ENCODE measurements at regions not wholly inside any gene's neighbourhood (a gene's known extent, or its start where the extent isn't known, plus 50 kb on each side); places are given as distances from the start of the nearest gene placed in this dataset.

DNA sequence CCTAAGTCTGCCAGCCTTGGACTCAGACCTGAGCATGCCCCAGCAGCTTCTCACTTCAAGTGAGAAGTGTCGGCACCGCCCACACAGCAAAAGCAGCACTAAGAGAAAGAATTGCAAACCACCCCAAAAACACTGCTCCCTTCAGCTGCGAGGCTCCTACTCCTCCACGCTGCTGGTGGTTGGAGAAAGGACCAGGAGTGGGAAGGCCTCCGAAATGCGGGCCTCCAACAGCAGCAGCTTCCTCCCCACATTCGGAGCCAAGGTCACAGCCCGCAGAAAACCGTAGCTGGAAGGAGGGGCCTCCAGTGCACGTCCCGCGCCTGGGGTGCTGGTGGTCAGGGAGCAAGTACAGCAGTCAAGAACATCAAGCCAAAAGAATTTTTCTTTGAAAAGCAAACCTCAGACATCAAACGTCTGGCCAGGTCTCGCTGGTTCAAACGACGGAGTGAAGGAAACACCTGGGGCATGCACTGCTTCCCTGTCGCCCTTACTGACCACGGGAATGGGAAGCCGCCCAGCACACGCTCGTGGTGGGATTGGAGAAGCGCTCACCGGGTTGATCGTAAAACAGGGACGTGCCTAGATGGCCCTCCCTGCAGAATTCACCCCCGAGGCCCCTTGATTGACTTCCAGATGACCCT lies 185.6 kb upstream of the CST7 start:
- H3K27me3 Mint-ChIP-seq: peaks cover 2% of the 10 kb centered on the region
- no peaks in the 10 kb centered on the region for H3K36me3 Mint-ChIP-seq
- no peak overlapping the region for H3K4me3 Mint-ChIP-seq
- no peak overlapping the region for H3K27ac Mint-ChIP-seq
- no peaks in the 10 kb centered on the region for H3K4me1 Mint-ChIP-seq (ENCODE audit: low read depth)
- H3K9me3 Mint-ChIP-seq (ENCODE audit: low read depth): peaks cover 5% of the 10 kb centered on the region

DNA sequence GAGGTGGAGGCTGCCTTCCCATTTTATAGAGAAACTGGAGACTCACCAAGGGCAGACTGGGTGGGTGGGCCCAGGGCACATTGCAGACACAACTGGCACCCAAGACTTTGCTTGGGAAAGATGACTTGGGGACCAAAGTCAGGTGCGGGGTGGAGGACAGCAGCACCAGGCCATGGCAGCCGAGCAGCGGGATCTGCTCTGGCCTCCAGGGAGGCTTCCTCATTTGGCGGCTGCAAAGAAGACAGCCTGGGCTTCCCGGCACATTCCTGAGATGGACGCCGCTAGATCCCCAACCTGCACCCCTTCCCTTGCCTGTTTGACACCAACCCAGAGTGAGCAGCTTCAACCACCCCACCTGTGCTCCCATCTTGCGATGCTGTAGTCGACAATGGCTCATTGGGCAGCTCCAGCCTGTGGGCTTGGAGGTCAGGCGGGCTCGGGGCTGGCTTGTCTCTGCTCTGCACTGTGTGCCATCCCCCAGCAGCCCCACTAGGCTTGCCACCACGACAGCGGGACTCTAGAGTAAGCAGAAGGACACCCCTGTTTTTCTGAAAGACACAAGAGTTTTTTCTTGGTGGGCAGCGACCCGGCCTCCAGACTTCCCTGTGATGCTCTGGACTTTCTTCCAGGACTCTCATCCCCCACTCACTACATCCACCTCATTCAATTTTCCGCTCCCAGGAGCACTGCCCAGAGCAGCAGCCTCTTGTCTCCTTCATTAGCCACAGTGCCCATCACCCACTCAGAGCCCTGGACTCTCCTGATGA lies 184.9 kb upstream of the CST7 start:
- Mint-ChIP-seq H3K9me3 (ENCODE audit: low read depth) (no peaks in the 10 kb centered on the region), H3K27ac (no peak overlapping the region), H3K4me3 (no peak overlapping the region), H3K27me3 (peaks cover 2% of the 10 kb centered on the region), H3K4me1 (ENCODE audit: low read depth) (no peaks in the 10 kb centered on the region), H3K36me3 (no peaks in the 10 kb centered on the region)

DNA sequence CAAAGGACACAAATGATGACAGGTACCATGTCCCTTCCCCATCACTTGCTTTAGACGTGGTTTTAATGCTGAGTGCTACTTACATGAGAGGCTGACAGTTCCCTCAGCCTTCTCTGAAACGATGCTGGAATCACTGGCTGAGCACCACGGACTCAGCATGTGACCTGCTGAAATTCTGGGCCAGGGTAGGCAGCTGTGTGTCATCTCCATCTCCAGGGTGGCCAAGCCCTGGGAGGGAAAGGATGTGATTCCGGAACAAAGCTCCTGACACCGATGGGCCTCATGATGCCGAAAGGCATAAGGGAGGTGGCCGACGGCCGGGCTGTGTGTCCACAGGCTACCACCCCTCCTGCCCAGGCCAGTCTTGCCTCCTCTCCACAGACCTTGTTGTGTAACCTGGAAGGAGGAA lies 184.3 kb upstream of the CST7 start:
- Mint-ChIP-seq H3K27me3 (peaks cover 2% of the 10 kb centered on the region), H3K27ac (no peak overlapping the region), H3K9me3 (ENCODE audit: low read depth) (no peaks in the 10 kb centered on the region), H3K4me1 (ENCODE audit: low read depth) (no peaks in the 10 kb centered on the region), H3K36me3 (no peaks in the 10 kb centered on the region), H3K4me3 (no peak overlapping the region)

DNA sequence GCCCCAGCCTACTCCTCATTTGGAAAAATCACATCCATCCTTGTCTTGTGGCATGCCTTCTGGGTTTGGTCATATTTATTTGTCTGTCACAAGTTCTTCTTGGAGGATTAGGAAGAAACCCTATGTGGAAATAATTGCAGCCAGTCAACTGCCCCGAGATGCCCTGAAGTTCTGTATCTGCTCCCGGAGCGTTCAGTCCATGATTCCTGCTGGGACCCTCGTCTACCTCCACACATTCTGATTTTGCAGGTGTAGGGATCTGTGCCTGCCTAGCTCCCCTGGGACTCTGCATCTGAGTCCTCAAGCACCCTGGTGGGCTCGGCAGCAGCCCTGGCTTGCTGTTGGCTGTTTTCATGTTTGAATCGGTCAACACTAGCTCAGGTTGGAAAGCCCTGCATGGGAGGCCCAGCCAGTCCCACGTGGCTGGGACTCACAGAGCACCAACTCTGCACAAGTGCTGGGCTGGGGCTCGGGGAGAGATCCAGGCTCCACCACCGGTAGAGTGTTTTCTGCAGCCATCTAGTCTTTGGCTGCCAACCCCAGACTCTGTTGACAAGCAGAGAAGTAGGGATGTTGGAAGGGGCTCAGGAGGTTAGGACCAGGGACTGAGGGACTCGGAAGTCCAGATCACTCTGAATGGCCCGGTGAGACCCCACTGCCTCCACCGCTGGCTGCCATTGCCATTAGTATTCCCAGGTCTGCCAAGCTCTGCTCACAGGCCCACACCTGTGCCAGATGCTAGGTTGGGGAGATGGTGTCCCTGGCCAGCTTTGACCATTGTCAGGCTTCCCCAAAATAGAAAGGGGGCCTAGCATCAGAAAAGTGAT lies 183.5 kb upstream of the CST7 start:
- H3K4me1 Mint-ChIP-seq (ENCODE audit: low read depth): no peaks in the 10 kb centered on the region
- no peaks in the 10 kb centered on the region for H3K9me3 Mint-ChIP-seq (ENCODE audit: low read depth)
- H3K4me3 Mint-ChIP-seq: no peak overlapping the region
- no peak overlapping the region for H3K27ac Mint-ChIP-seq
- peaks cover 2% of the 10 kb centered on the region for H3K27me3 Mint-ChIP-seq
- no peaks in the 10 kb centered on the region for H3K36me3 Mint-ChIP-seq

DNA sequence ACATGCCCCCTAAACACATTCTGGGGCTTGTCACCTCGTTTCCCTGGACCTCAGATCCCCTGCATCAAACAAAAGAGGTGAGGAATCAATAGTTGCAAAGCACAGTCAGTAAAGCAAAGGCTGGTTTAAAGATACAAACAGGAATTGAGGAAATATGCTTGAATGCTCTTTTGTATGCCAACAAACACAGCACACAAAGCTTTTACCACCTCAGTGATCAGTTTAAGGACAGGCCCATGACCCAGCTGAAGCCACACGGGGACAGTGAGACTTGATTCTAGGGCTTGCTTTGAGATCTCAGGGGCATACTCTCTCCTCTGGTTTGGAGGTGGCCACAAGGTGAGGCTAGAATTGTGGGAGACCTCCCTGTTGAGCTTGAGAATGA lies 182.9 kb upstream of the CST7 start:
- Mint-ChIP-seq H3K4me1 (ENCODE audit: low read depth) (no peaks in the 10 kb centered on the region), H3K4me3 (no peak overlapping the region)

DNA sequence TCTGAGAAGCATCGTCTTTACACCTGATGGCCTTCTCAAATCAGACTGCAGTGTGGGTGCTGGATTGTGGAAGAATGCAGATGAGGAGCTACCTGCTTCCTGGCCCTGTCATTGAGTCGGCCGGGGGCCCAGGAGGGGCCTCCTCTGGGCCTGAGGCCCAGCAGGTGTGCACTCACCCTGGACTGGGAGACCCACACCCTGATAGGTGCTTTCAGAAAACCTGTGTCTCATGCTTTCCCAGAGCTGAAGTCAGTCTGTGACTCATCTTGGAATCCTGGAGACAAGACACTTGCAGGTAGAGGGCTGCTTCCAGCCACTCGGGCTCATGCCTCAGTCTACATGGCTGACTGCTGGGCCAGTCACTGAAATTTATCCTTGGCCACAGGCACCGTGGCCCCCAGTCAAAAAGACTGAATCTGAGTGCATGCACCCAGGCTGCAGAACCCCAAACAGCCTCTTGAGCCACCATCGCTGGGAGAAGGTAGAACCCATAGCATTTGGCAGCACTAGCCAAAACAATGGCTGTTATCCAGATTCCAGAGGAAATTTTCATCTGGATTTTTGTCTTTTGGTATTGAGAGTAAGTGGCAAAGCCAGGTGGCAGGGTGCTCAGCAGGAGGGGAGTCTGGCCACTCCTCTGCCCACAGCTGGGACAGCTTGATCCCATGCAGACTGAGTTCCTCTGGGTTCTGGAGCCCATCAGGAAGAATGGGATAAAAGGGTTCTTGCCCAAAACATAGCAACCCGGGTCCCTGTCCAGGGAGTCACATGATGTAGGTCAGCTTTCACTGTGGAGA lies 182.0 kb upstream of the CST7 start:
- Mint-ChIP-seq H3K36me3 (no peaks in the 10 kb centered on the region), H3K4me1 (ENCODE audit: low read depth) (no peaks in the 10 kb centered on the region), H3K27me3 (peaks cover 3% of the 10 kb centered on the region), H3K9me3 (ENCODE audit: low read depth) (no peaks in the 10 kb centered on the region), H3K27ac (no peak overlapping the region), H3K4me3 (no peak overlapping the region)

More for the DNA sequence above, 182.9 kb upstream of the CST7 start:
- no peaks in the 10 kb centered on the region for H3K36me3 Mint-ChIP-seq
- no peak overlapping the region for H3K27ac Mint-ChIP-seq
- peaks cover 2% of the 10 kb centered on the region for H3K27me3 Mint-ChIP-seq
- no peaks in the 10 kb centered on the region for H3K9me3 Mint-ChIP-seq (ENCODE audit: low read depth)

DNA sequence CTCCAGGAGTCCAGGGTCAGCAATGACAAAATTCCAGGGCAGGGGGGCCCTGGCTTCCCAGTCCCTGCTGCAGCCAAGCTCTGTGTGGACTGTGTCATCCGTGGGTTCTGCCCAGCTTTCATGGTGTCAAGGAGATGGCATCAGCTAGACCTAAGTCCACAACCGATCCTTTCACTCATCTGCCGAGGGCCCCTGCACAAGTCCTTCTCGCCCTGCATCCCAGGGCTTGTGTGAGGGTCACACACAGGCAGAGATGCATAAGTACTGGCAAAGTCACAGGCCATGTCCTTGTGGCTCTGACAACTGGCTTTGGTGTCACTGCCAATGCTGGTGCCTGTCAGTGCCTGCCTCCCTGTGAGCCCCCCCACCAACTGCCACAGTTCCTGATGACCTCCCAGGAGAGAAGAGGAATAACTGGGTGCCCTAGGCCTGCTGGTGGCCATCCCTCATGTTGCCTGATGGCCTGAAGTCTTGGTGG lies 181.4 kb upstream of the CST7 start:
- Mint-ChIP-seq H3K9me3 (ENCODE audit: low read depth) (no peaks in the 10 kb centered on the region), H3K27me3 (peaks cover 8% of the 10 kb centered on the region), H3K4me3 (no peak overlapping the region)

DNA sequence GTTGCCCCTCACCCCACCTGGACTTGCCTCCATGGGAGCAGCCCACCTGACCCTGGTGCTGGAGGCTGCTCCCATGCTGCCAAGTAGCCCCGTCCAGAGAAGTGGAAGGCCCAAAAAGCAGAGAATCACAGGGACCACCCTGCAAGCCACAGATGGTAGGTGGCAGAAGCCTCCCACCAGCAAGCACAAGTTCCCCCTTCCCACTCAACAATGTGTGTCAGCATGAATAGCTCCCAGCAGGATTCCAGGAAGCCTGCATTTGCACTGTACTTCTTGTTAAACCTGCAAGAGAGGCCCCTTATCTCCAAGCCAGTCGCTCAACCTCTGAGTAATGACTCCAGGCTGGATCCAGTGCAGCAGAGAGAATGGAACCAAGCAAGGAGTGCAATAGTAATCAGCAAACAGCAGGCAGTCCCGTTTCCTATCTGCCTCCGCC lies 180.8 kb upstream of the CST7 start:
- Mint-ChIP-seq H3K9me3 (ENCODE audit: low read depth) (no peaks in the 10 kb centered on the region), H3K4me1 (ENCODE audit: low read depth) (no peaks in the 10 kb centered on the region), H3K27me3 (peaks cover 8% of the 10 kb centered on the region), H3K36me3 (no peaks in the 10 kb centered on the region), H3K4me3 (no peak overlapping the region), H3K27ac (no peak overlapping the region)

More for the DNA sequence above, 181.4 kb upstream of the CST7 start:
- Mint-ChIP-seq H3K36me3 (no peaks in the 10 kb centered on the region), H3K27ac (no peak overlapping the region), H3K4me1 (ENCODE audit: low read depth) (no peaks in the 10 kb centered on the region)

DNA sequence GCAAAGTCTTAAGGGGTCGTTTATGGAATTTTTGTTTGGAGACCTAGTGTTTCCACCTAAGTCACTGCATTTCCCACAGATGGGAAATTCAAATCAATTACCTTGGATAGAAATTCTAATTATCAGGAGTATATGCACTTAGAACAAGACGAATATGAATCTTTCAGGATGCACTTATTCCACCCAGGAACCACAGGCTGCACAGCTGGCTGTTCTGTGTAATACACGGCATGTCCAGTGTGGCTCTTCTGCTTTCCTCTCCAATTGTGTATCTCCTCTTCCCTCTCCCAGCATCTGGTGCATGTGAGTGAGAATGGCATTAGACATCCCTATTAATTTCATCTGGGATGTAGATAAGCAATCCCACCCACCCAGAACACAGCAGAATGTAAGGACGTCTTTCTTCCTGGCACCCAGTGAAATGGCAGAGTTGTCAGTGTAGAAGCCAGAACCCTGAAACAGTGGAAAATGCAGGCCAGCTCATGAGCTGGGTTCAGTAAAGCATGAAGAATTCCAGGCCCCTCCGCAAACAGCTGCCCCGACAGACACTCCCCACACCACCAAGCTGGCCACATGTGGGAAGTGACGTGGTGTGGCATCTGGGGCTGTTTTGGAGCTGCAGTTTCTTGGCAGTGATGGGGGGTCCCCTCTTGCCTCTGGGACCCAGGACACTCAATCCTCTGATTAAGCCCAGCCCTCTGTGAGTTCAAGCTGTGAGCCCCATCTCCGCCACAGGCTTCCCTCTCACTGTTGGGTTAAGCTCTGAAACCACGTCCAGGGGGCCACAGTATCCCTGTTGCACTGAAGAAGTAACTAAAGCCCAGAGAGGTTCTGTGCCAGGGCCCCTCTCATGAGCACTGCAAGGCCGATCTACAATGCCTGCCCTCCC lies 180.1 kb upstream of the CST7 start:
- H3K9me3 Mint-ChIP-seq (ENCODE audit: low read depth): no peaks in the 10 kb centered on the region
- H3K27ac Mint-ChIP-seq: no peak overlapping the region
- peaks cover 5% of the 10 kb centered on the region for H3K4me1 Mint-ChIP-seq (ENCODE audit: low read depth)
- no peak overlapping the region for H3K4me3 Mint-ChIP-seq
- H3K27me3 Mint-ChIP-seq: peaks cover 8% of the 10 kb centered on the region
- H3K36me3 Mint-ChIP-seq: no peaks in the 10 kb centered on the region

DNA sequence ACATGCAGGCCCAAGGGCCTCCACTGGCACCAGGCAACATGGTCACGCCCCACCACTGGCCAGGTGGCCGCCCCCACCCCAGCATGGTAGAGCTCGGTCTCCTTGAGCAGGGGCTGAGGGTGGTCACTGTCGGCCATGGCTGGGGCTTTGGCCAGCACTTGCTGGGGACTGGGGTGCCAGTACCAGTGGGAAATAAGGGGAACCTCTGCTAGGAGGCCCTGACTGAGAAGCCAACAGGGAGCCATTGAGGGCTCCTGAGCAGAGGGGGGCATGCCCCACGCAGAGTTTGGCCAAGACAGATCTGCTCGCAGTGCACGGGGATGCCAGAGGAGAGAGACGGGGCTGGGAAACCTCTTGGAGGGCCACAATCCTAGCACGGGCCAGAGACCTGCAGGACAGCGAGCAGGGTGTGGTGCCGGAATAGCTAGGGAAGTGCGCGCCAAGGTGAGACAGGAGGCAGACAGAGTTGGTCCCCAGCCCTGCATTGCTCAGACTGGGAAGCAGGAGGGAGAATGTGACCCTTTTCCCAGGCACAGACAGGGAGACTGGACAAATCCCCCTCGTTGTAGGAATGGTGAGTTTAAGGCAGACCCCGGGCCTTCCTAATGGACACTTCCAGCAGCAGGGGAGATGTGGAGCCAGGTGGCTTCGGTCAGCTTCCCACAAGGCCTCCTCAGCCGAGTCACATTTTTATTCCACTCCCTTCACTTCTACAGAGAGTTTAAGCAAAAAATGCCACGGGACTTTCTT lies 179.0 kb upstream of the CST7 start:
- Mint-ChIP-seq H3K27me3 (peaks cover 7% of the 10 kb centered on the region), H3K4me3 (no peak overlapping the region), H3K27ac (no peak overlapping the region), H3K4me1 (ENCODE audit: low read depth) (peaks cover 8% of the 10 kb centered on the region), H3K9me3 (ENCODE audit: low read depth) (no peaks in the 10 kb centered on the region), H3K36me3 (no peaks in the 10 kb centered on the region)

DNA sequence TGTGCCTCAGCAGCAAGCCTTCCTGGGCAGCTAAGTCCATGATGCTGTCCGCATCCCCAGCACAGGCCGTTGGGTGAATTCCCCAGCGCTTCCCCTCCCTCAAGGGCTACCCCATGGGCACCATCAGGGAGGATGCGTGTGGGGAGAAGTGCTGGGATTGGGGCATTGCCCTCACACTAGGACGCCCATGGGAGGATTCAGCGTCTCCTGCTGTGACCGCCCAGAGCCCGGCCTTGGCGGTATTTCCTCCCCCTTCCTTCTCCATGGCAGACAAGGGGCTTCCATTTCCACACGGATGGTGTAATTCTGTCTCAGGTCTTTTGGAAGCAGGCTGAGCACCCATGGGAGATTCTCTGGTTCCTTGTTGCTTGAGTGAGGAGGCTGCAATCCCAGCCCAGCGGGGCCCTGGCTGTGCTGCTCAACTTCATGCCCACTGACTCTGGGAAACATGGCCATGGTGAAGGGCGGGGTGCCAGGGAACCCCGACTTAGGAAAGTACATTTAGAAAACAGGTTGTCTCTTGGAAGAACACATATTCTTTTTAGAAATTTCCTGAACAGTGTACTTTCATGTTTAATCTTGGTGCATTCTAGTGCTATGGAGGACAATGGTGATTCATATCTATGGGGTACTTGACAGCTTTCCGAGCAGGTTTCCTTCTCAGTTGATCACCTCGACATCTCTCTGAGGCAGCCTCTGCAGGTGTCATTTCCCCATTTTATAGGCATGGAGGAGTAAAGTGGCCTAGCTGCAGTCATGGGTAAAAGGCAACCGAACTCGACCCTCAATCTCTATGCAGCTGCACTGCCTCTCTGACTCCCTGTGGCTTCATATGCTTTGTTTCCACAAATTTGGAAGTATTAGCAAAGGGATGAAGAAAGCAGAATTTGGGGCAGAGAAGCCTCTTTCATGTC lies 178.2 kb upstream of the CST7 start:
- Mint-ChIP-seq H3K27ac (no peak overlapping the region), H3K27me3 (peaks cover 8% of the 10 kb centered on the region), H3K9me3 (ENCODE audit: low read depth) (no peaks in the 10 kb centered on the region), H3K4me3 (no peak overlapping the region), H3K36me3 (no peaks in the 10 kb centered on the region), H3K4me1 (ENCODE audit: low read depth) (peaks cover 8% of the 10 kb centered on the region)

DNA sequence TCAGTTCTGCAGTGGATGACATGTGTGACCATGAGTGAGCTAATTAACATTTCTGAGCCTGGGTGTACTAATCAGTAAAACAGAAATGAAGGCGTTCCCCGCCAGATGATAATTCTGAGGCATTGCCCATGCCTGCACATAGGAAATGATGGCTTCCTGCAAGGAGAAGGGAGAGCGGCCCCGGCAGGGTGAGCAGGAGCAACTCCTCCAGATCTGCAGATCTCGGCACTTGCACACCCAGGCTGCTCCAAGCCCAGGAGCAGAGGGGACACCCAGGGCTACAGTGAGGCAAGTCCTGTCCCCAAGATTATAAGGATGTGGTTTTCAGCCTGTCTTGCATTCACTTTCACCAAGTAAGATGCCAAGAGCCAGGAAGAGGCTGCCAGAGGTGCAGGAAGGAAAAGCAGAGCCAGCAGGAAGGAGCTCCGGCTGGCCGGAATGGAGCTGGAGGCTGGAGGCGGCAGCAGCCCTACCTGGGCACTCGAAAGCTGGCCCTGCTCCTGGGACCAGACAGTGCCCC lies 177.5 kb upstream of the CST7 start:
- Mint-ChIP-seq H3K4me3 (no peak overlapping the region), H3K27ac (no peak overlapping the region), H3K36me3 (no peaks in the 10 kb centered on the region)

More for the DNA sequence above, 177.5 kb upstream of the CST7 start:
- Mint-ChIP-seq H3K27me3 (peaks cover 8% of the 10 kb centered on the region), H3K9me3 (ENCODE audit: low read depth) (no peaks in the 10 kb centered on the region), H3K4me1 (ENCODE audit: low read depth) (peaks cover 8% of the 10 kb centered on the region)

Data from activated naive CD8-positive, alpha-beta T cell (primary cell).